ENCODE measurements at regions not wholly inside any gene's neighbourhood (a gene's known extent, or its start where the extent isn't known, plus 50 kb on each side); places are given as distances from the start of the nearest gene placed in this dataset.

- no peak overlapping the region for H3K4me3 ChIP-seq (ENCODE audit: low read depth, low read length)
- no peaks in the 10 kb centered on the region; the same call in none of the 2 replicates for H3K4me1 ChIP-seq (ENCODE audit: control insufficient read depth, insufficient read depth, low read length)
- TF ChIP-seq MYNN (tag by site-specific recombination; IDR thresholded peaks at IDR 0.05; ENCODE audit: borderline replicate concordance) (no peak), SETDB1 (IDR thresholded peaks at IDR 0.05; ENCODE audit: insufficient read length, low read length) (no peak), EGR2 (tag by site-specific recombination; IDR thresholded peaks at IDR 0.05; ENCODE audit: low read depth) (no peak), ZNF292 (tag by site-specific recombination; IDR thresholded peaks at IDR 0.05; ENCODE audit: borderline replicate concordance, low read depth) (no peak), ZNF223 (tag by site-specific recombination; IDR thresholded peaks at IDR 0.05) (no peak), ZNF76 (tag by site-specific recombination; IDR thresholded peaks at IDR 0.05; ENCODE audit: borderline replicate concordance, low read depth) (no peak), ZNF521 (tag by site-specific recombination; IDR thresholded peaks at IDR 0.05) (no peak), ZNF121 (tag by site-specific recombination; IDR thresholded peaks at IDR 0.05) (no peak), ZNF37A (tag by site-specific recombination; IDR thresholded peaks at IDR 0.05) (no peak), ZNF777 (tag by site-specific recombination; IDR thresholded peaks at IDR 0.05; ENCODE audit: borderline replicate concordance) (no peak), HOXD13 (CRISPR knock-in tag; IDR thresholded peaks at IDR 0.05; ENCODE audit: borderline replicate concordance) (no peak), ZNF518A (tag by site-specific recombination; conservative IDR thresholded peaks at IDR 0.05; ENCODE audit: low read depth) (no peak), ZNF561 (tag by site-specific recombination; IDR thresholded peaks at IDR 0.05; ENCODE audit: borderline replicate concordance) (no peak)
- H3K27ac ChIP-seq (ENCODE audit: extremely low read depth, low read depth, low read length) = no peak overlapping the region
- H3K9me3 ChIP-seq (ENCODE audit: control insufficient read depth, insufficient read depth, low read depth, low read length) = no peaks in the 10 kb centered on the region
- no peaks in the 10 kb centered on the region for H3K36me3 ChIP-seq (ENCODE audit: control insufficient read depth in 2 of 2, insufficient read depth in 1 of 2, low read length in 2 of 2)
- POLR2A ChIA-PET = no interaction called here
- CTCF ChIA-PET = no interaction called here
Measured at GRCh38 chr2:180871649-180872048, 108.8 kb upstream of the UBE2E3 start.

- H3K27ac ChIP-seq (ENCODE audit: extremely low read depth, low read depth, low read length) = no peak overlapping the region
- no peaks in the 10 kb centered on the region for H3K4me1 ChIP-seq (ENCODE audit: control insufficient read depth, insufficient read depth, low read length)
- ChIA-PET CTCF (no interaction called here), POLR2A (no interaction called here)
- H3K4me3 ChIP-seq (ENCODE audit: low read depth, low read length) = no peak overlapping the region
- no peaks in the 10 kb centered on the region for H3K9me3 ChIP-seq (ENCODE audit: control insufficient read depth, insufficient read depth, low read depth, low read length)
- no peaks in the 10 kb centered on the region for H3K36me3 ChIP-seq (ENCODE audit: control insufficient read depth in 2 of 2, insufficient read depth in 1 of 2, low read length in 2 of 2)
- TF ChIP-seq ZNF148 (tag by site-specific recombination; IDR thresholded peaks at IDR 0.05; ENCODE audit: borderline replicate concordance) (no peak), BCL11A (tag by site-specific recombination; IDR thresholded peaks at IDR 0.05; ENCODE audit: low read depth) (no peak), PRDM4 (tag by site-specific recombination; IDR thresholded peaks at IDR 0.05) (no peak), ZNF138 (tag by site-specific recombination; IDR thresholded peaks at IDR 0.05; ENCODE audit: borderline replicate concordance) (no peak), ZNF184 (tag by site-specific recombination; IDR thresholded peaks at IDR 0.05) (no peak), GLIS2 (tag by site-specific recombination; IDR thresholded peaks at IDR 0.05) (no peak), ZNF169 (tag by site-specific recombination; IDR thresholded peaks at IDR 0.05) (no peak), ZNF18 (tag by site-specific recombination; IDR thresholded peaks at IDR 0.05) (no peak), PRDM6 (tag by site-specific recombination; IDR thresholded peaks at IDR 0.05) (no peak), ZNF571 (tag by site-specific recombination; IDR thresholded peaks at IDR 0.05) (no peak)
Measured at GRCh38 chr2:180849851-180850250, 130.6 kb upstream of the UBE2E3 start.
